ENCODE measurements at regions not wholly inside any gene's neighbourhood (a gene's known extent, or its start where the extent isn't known, plus 50 kb on each side); places are given as distances from the start of the nearest gene placed in this dataset.
"Not testable (repeated sequence)": the region's sequence is repeated elsewhere in the genome, so short reads cannot be mapped to it uniquely, and the experiment has no call there.

DNA sequence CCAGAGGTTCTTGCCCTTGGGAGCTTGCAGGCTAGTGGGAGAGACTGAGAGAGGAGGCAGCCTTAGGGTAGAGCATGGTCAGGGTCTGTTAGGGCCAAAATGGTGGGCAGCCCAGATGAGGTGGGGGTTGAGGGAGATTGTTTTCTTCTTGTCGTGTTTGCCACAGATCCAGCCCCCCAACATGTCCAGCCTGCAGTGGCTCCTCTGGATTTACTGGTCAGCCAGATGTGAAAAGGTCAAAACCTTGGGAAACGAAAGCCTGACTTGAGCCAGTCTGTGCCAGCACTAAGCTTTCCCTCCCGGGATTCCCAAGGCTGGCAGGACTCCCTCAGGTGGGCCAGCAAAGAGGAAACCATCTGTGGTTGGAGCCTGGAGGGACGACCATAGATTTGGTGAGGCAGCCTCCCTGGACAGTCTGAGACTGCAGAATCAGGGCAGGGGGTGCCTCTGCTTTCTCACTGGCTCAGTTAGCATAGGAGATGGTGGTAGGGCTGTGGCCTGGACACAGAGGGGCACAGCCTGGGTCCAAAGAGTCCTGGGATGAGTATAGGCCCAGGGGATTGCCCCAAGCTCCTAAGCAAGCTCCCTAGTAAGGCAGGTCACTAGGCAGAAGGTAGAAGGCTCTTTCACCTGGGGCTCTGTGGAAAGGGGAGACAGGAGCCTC is 51.2 kb upstream of the PRR23C start:
- DNase-seq: no peak

GRCh38 chr3:139096670-139097069 is 52.0 kb upstream of the PRR23C start:
- DNase-seq: no peak

DNA sequence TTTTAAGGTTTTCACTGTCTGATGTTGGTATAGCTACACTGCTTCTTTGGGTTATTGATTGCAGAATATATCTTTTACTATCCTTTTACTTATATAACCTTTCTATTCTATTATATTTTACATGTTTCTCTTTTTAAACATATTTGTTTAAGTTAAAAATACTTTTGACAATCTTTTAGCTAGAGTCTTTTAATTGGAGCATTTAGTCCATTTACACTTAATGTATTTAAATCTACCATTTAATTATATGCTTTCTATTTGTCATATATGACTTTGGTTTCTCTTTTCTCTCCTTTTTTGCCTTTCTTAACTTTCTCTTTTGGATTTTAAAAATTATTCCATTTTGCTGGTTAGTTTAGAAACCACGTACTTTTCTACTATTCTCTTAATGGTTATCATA is 53.7 kb upstream of the PRR23C start:
- no peak for DNase-seq

GRCh38 chr3:139099968-139100817 is 55.5 kb upstream of the PRR23C start:
- DNase-seq: no peak

- no peak for DNase-seq
Measured at GRCh38 chr3:139100821-139101220, 56.1 kb upstream of the PRR23C start.

DNA sequence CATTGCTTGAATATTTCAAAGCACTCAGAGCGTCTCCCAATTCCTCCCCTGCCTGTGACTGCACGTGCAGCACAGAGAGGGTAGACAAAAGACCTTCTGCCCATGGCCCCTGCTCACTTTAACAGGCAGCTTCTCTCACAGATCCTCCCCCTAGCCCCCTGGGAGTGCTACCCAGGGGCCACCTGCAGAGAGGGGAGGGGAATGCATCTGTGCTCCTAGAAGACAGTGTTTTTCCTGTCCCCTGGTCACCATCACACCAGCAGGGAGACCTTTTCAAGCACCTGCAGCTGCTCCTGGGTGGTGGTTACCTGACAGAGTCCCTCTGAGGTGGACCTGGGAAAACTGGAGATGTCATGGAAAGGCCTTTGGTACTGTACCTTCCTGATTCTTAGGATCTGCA is 56.7 kb upstream of the PRR23C start:
- DNase-seq: no peak

GRCh38 chr3:139103484-139103883 is 58.8 kb upstream of the PRR23C start:
- DNase-seq: no peak

- DNase-seq: no peak
Measured at GRCh38 chr3:139104062-139104461, 59.4 kb upstream of the PRR23C start.

DNA sequence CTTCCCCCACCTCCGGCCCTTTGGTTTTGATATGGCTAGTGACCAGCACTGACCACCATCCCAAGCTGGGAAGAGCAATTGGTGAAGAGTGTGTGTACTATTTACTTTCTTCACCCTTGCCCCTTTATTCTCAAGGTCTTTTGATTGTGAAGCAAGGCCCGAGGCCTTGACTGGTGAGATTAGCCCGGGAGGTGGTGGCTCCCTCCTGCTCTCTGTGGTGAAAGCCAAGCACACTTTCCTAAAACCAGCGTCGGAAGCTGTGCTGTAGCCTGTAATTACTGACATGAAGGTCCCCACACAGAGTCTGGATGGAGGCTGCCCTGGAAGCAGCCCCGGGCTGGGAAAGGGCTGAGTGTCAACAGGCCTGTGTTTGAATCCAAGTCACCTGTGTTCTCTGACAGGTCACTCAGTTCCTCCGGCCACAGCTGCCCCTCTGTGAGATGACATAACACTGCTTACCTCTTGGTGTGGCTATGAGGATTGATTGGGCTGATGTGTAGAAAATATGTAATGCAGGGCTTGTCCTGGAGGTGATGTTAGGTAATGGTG is 60.5 kb upstream of the PRR23C start:
- DNase-seq: no peak

DNA sequence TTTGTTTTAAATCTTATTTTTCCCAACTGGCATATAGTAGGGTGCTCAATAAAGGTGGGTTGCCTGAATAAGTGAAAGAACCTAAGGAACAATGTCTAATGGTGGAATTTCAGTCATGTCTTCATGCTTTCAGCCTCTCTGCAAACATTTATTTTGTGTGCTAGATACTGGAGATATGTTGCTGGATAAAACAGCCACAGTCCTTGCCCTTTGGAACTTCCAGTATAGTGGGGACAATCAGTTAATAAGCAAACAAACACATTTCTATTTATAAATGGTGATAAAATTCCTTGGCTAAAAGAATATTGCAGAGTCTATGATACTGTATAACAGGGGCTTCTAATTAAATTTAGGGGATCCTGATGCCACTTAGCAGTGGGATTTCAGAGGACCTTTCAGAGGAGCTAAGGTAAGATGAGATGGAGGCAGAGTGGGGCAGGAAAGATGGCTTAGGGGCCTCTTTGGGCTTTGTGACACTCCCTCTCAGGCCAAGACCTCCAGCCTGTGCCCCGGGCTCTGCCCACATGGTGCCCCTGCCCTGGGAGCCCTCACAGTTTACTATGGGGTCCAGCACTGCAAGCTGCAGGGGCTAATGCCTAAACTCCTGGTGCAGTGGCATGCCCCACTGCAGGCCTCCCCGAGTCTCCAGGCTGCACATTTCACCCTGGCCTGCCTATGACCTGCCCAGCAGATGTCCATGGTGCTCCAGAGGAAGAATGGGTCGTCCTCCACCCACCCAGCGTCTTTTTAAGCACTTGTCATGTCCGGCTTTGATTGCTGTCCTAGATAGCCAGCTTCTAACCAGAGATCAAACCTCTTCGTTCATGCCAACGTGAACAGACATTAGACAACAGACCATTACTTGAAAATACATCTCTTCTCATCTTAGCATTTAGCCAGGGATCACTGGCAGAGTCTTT is 61.6 kb upstream of the PRR23C start:
- no peak for DNase-seq

- DNase-seq: no peak
Measured at GRCh38 chr3:139107424-139108252, 62.9 kb upstream of the PRR23C start.

DNA sequence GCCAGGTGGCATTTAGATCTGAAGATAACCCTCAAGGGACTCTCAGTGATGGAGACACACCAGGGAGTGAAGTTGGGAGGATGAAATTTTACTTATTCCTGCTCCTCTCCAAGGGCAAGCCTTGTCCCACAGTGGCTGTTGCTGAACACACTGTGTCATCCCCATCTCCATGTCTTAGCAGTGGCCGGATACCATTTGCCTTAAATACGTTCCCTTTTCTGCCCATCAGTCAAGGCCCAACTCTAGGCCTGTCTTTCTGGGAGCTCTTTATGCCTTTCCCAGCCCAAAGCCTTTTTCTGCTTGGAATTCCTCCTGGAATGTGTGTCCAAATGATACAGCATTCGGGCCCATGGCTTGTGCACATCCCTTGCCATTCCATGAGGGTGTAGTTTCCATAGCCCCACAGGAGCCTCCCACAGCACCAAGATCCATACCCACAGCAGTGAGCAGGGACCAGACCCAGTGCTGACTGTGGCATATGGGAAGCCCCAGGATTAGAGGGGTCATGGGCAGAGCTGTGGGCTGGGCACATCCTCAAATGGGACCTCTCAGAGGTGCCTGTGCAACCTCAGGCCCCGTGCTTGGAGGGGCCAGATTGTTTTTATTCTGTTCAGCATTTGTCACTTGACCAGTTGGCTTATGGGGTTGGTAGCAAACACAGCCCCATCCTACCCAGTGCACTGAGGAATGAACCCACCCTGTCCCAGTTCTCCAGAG is 63.7 kb upstream of the PRR23C start:
- DNase-seq: no peak

GRCh38 chr3:139109271-139109670 is 64.6 kb upstream of the PRR23C start:
- DNase-seq: no peak

- no peak for DNase-seq
Measured at GRCh38 chr3:139110072-139110830, 65.6 kb upstream of the PRR23C start.

GRCh38 chr3:139110929-139111328 is 66.2 kb upstream of the PRR23C start:
- DNase-seq: not testable (repeated sequence)

- peak; percentile 48 for DNase-seq
Measured at GRCh38 chr3:139111392-139112229, 66.9 kb upstream of the PRR23C start.

DNA sequence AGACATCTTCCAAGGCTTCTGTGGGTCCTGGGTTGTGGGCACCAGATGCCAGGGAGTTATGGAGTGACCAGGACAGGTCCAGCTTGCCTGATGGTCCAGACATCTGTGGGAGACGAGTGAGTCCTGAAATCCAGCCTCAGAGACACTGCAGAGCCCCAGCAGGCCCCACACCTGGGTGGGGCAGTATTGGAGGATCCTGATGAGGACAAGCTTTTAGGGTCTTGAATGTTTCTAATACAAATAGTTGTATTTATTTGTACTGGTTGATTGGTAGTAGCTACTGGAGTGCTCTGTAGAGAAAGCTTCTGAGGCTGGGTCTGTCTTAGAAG is 67.5 kb upstream of the PRR23C start:
- no peak for DNase-seq

GRCh38 chr3:139113231-139113992 is 68.7 kb upstream of the PRR23C start:
- no peak for DNase-seq

- DNase-seq: no peak
Measured at GRCh38 chr3:139113993-139114375, 69.3 kb upstream of the PRR23C start.

Measured in stimulated activated CD4-positive, alpha-beta T cell treated with anti-CD3 and anti-CD28 coated beads, Interleukin-12 subunit alpha, Interleukin-12 subunit beta, amount 100 ng/mL, for 4 hours (primary cell).